K562 (cell line): ENCODE measurements at regions not wholly inside any gene's neighbourhood (a gene's known extent, or its start where the extent isn't known, plus 50 kb on each side); places are given as distances from the start of the nearest gene placed in this dataset.

Source experiments
- ATAC-seq: fragments of 200-7000 bp; cut with Tn5 transposase; 3 replicates; pipeline ENCODE4 v1.9.1; 2020; ENCODE audit warnings: moderate library complexity
- BruUV-seq: library from RNA; stranded (reverse); fragments of 400-500 nt; replicated peaks from 2 replicates; lab custom pipeline; 2021; lab: Mats Ljungman, UMichigan
- CTCF ChIA-PET: fragments of 300-600 bp; formaldehyde crosslinking; extraction: SDS; loops from one replicate; lab custom pipeline; 2021; ENCODE audit warnings: low intra/inter-chr PET ratio; lab: Yijun Ruan, JAX
- POLR2A ChIA-PET: fragments of 300-600, 350-650 bp; sonication (Branson Sonifier 250); formaldehyde crosslinking; extraction: SDS; loops from one replicate; lab custom pipeline; 2021; ENCODE audit warnings: antibody characterized with exemption, inconsistent platforms; lab: Yijun Ruan, JAX
- DNase-seq, 4 experiments: peaks; one replicate each; pipeline versions ENCODE4 v3.0.0 to v3.0.0-alpha.2; 2011 to 2018; ENCODE audit warnings: low spot score in 3 of 4, mixed read lengths in 3 of 4; ENCODE audit errors: extremely low read depth in 1 of 4
- FAIRE-seq: peaks from 2 replicates; lab custom pipeline; 2011; peaks lifted over from hg19 to GRCh38; lab: Jason Lieb, UNC
- H2AFZ ChIP-seq: 2 replicates; pipeline ENCODE4 v1.6.0; 2011; ENCODE audit warnings: low read depth, low read length, control low read depth, inconsistent platforms
- H3K27ac ChIP-seq: fragments of 200-600 bp; 3 replicates; pipeline ENCODE4 v1.8.0; 2011; ENCODE audit warnings: low read depth, mild to moderate bottlenecking, control low read depth, inconsistent platforms, low read length, moderate library complexity, mixed read lengths; ENCODE audit errors: extremely low read depth
- H3K27me3 ChIP-seq, 2 experiments: fragments of 300-600 bp in 1 of 2; 2 replicates in 1 of 2; 3 replicates in 1 of 2; pipeline versions ENCODE4 v1.6.0 to v1.8.0; 2011; ENCODE audit warnings: inconsistent platforms in 2 of 2, low read length in 2 of 2, mild to moderate bottlenecking in 1 of 2, mixed read lengths in 1 of 2, moderate library complexity in 1 of 2; ENCODE audit not compliant: control insufficient read depth in 2 of 2, insufficient read depth in 2 of 2
- H3K36me3 ChIP-seq: fragments of 300-600 bp; 3 replicates; pipeline ENCODE4 v1.8.0; 2011; ENCODE audit warnings: mild to moderate bottlenecking, low read length, inconsistent platforms; ENCODE audit not compliant: control insufficient read depth, insufficient read depth
- H3K4me1 ChIP-seq, 2 experiments: fragments of 200-600 bp in 1 of 2; replicated peaks in 1 of 2; 2 replicates in 1 of 2; 3 replicates in 1 of 2; pipeline versions ENCODE4 v1.5.1 to v1.8.0; 2011; ENCODE audit warnings: inconsistent platforms in 2 of 2, low read length in 2 of 2, mild to moderate bottlenecking in 1 of 2, mixed read lengths in 1 of 2, moderate library complexity in 1 of 2; ENCODE audit not compliant: control insufficient read depth in 2 of 2, insufficient read depth in 2 of 2
- H3K4me2 ChIP-seq: 2 replicates; pipeline ENCODE4 v1.6.1; 2011; ENCODE audit warnings: low read length, control low read depth, inconsistent platforms, mixed read lengths; ENCODE audit not compliant: insufficient read depth
- H3K4me3 ChIP-seq: fragments of 200-600 bp; sonication (generic), shearing (Covaris generic); 2 replicates; pipeline ENCODE4 v1.5.1; 2016; ENCODE audit warnings: control low read depth, inconsistent platforms
- H3K79me2 ChIP-seq: fragments of 200-600 bp; 3 replicates; pipeline ENCODE4 v1.8.0; 2011; ENCODE audit warnings: low read length, inconsistent platforms; ENCODE audit not compliant: control insufficient read depth, insufficient read depth
- H3K9ac ChIP-seq, 2 experiments: 2 replicates each; pipeline versions ENCODE4 v1.6.0 to v1.6.1; 2011; ENCODE audit warnings: low read depth in 2 of 2, low read length in 2 of 2, control low read depth in 1 of 2, inconsistent platforms in 1 of 2, mild to moderate bottlenecking in 1 of 2, mixed read lengths in 1 of 2; ENCODE audit not compliant: insufficient read depth in 1 of 2
- H3K9me1 ChIP-seq: one replicate; pipeline ENCODE4 v1.6.0; 2011; ENCODE audit warnings: inconsistent platforms, mild to moderate bottlenecking, low read length, moderate library complexity; ENCODE audit not compliant: control insufficient read depth, insufficient read depth
- H3K9me3 ChIP-seq: replicated peaks from 2 replicates; pipeline ENCODE4 v1.5.1; 2011; ENCODE audit warnings: low read depth, low read length, inconsistent platforms; ENCODE audit not compliant: control insufficient read depth, insufficient read depth
- H4K20me1 ChIP-seq: replicated peaks from 2 replicates; pipeline ENCODE4 v1.6.1; 2011; ENCODE audit warnings: low read length, inconsistent platforms, mixed read lengths; ENCODE audit not compliant: control insufficient read depth, insufficient read depth
- BCOR ChIP-seq: fragments of 450-650 bp; IDR thresholded peaks from 2 replicates; pipeline ENCODE4 v1.6.1; 2016
- CTCF ChIP-seq, 3 experiments: IDR thresholded peaks in 2 of 3; conservative IDR thresholded peaks in 1 of 3; 2 replicates each; pipeline ENCODE4 v1.5.1; 2011 to 2012; ENCODE audit warnings: low read length in 3 of 3, mild to moderate bottlenecking in 3 of 3, control low read depth in 2 of 3, improper control_type of control experiment in 1 of 3, inconsistent platforms in 1 of 3, low read depth in 1 of 3, mixed read lengths in 1 of 3, moderate library complexity in 1 of 3; ENCODE audit not compliant: insufficient read depth in 2 of 3
- DEAF1 ChIP-seq: fragments of 450-650 bp; formaldehyde crosslinking; IDR thresholded peaks from 2 replicates; pipeline ENCODE4 v1.4.0; 2020; ENCODE audit warnings: mild to moderate bottlenecking, moderate library complexity
- HLTF ChIP-seq: fragments of 450-650 bp; IDR thresholded peaks from 2 replicates; pipeline ENCODE4 v1.6.1; 2016
- IRF2 ChIP-seq: sonication (generic); formaldehyde crosslinking; IDR thresholded peaks from 2 replicates; pipeline ENCODE4 v1.8.1; 2022; ENCODE audit warnings: mild to moderate bottlenecking, missing genetic modification reagents
- PHF8 ChIP-seq: fragments of 200-600 bp; sonication (generic); IDR thresholded peaks from 2 replicates; pipeline ENCODE4 v1.6.1; 2012; ENCODE audit warnings: mixed run types, mild to moderate bottlenecking, inconsistent platforms, low read length, moderate library complexity, borderline replicate concordance
- RBM22 ChIP-seq: fragments of 200-400 bp; formaldehyde crosslinking; IDR thresholded peaks from 2 replicates; pipeline ENCODE4 v1.6.1; 2018; ENCODE audit warnings: low read length, low read depth; ENCODE audit not compliant: poor library complexity, severe bottlenecking
- RBM25 ChIP-seq: fragments of 200-400 bp; formaldehyde crosslinking; IDR thresholded peaks from 2 replicates; pipeline ENCODE4 v1.6.1; 2018; ENCODE audit warnings: low read length, low read depth, moderate library complexity; ENCODE audit not compliant: severe bottlenecking
- SFPQ ChIP-seq: fragments of 200-400 bp; formaldehyde crosslinking; IDR thresholded peaks from 2 replicates; pipeline ENCODE4 v1.6.1; 2017; ENCODE audit warnings: mild to moderate bottlenecking, low read depth, low read length, moderate library complexity
- SLC30A9 ChIP-seq: fragments of 250-450 bp; sonication (Bioruptor Pico); IDR thresholded peaks from 2 replicates; pipeline ENCODE4 v1.8.0; 2022; ENCODE audit warnings: mild to moderate bottlenecking, moderate library complexity
- SNAPC5 ChIP-seq: fragments of 250-450 bp; sonication (Bioruptor Pico); IDR thresholded peaks from 2 replicates; pipeline ENCODE4 v1.8.0; 2021; ENCODE audit warnings: moderate library complexity, mild to moderate bottlenecking, inconsistent platforms
- SREBF1 ChIP-seq: fragments of 150-350 bp; IDR thresholded peaks from 2 replicates; pipeline ENCODE4 v1.6.1; 2014; ENCODE audit warnings: antibody characterized with exemption, low read depth, low read length, borderline replicate concordance
- SUPT5H ChIP-seq: fragments of 450-650 bp; IDR thresholded peaks from 2 replicates; pipeline ENCODE4 v1.6.1; 2016
- ZFPM2 ChIP-seq: fragments of 250-450 bp; sonication (Bioruptor Pico); IDR thresholded peaks from 2 replicates; pipeline ENCODE4 v1.5.1; 2022; ENCODE audit warnings: mild to moderate bottlenecking
- WGBS: fragments of 100-300 bp; shearing (Covaris generic); methylation state at CpG from one replicate; pipeline ENCODE4 v1.1.6; 2016; ENCODE audit warnings: low coverage, mixed read lengths; ENCODE audit not compliant: insufficient coverage; ENCODE audit errors: missing lambda C conversion rate; 5-methylcytosine and 5-hydroxymethylcytosine counted together
- in situ Hi-C: fragments of 300-500 bp; cut with MboI; formaldehyde crosslinking; loops from 4 replicates; pipeline ENCODE4 v1.15.0; 2018; ENCODE audit warnings: inconsistent platforms, mixed read lengths
- intact Hi-C: fragments of 100-400 bp; cut with micrococcal nuclease; formaldehyde crosslinking; loops from 2 replicates; pipeline ENCODE4 v1.14.2; 2022

- H3K79me2 ChIP-seq: no peaks in the 10 kb centered on the region
- CTCF ChIA-PET: no interaction called here
- H3K27ac ChIP-seq: no peak overlapping the region
- BruUV-seq: no TSS peak
- no peak for FAIRE-seq
- intact Hi-C loops (no loop called here), in situ Hi-C loops (no loop called here)
- WGBS: 0% methylated on average over 3 of the region's 3 CpGs
- no peak for ATAC-seq
- no peak overlapping the region for H2AFZ ChIP-seq
- H3K36me3 ChIP-seq: no peaks in the 10 kb centered on the region
- no peak overlapping the region for H3K4me2 ChIP-seq
- no peaks in the 10 kb centered on the region for H3K9me3 ChIP-seq
- no peak overlapping the region for H3K9ac ChIP-seq
- H3K4me1 ChIP-seq: no peaks in the 10 kb centered on the region
- H4K20me1 ChIP-seq: no peaks in the 10 kb centered on the region
- no peak for DNase-seq
- no peaks in the 10 kb centered on the region for H3K27me3 ChIP-seq
- no peak overlapping the region for H3K4me3 ChIP-seq
- POLR2A ChIA-PET: interaction anchor here (0.8 to 1.6 kb wide), 2 partner anchors 30 to 51 kb away, joined by 3 to 4 read pairs; no protein-coding TSS in a partner anchor
- H3K9me1 ChIP-seq: no peaks in the 10 kb centered on the region
- no peak for TF ChIP-seq SFPQ
- TF ChIP-seq ZFPM2 (CRISPR knock-in tag): no peak
- no peak for TF ChIP-seq HLTF
- TF ChIP-seq SLC30A9: no peak
- no peak for TF ChIP-seq BCOR
- TF ChIP-seq SREBF1: no peak
- no peak for TF ChIP-seq RBM22
- TF ChIP-seq RBM25: no peak
- no peak for TF ChIP-seq SUPT5H
- no peak for TF ChIP-seq IRF2 (CRISPR knock-in tag)
- no peak for TF ChIP-seq CTCF (IDR thresholded peaks at IDR 0.05 in 2 of 3, conservative IDR thresholded peaks at IDR 0.05 in 1 of 3; ENCODE audit: insufficient read depth in 2 of 3, low read depth in 1 of 3, low read length in 3 of 3)
- no peak for TF ChIP-seq SNAPC5
- no peak for TF ChIP-seq PHF8
- TF ChIP-seq DEAF1: no peak
Observed at GRCh38 chr6:135581211-135581610, 83.7 kb upstream of the AHI1 start.
